ENCODE measurements at regions not wholly inside any gene's neighbourhood (a gene's known extent, or its start where the extent isn't known, plus 50 kb on each side); places are given as distances from the start of the nearest gene placed in this dataset.

GRCh38 chr21:37971390-37971950 is 55.2 kb upstream of the KCNJ6 start:
- BruUV-seq (replicated peaks), result no TSS peak
- no peak overlapping the region for H2AFZ ChIP-seq (ENCODE audit: low read length)
- no peak overlapping the region for H3K27ac ChIP-seq (ENCODE audit: low read depth, low read length, poor library complexity, severe bottlenecking)
- POLR2A ChIA-PET, result no interaction called here
- H4K20me1 ChIP-seq (ENCODE audit: insufficient read depth, low read length), result no peaks in the 10 kb centered on the region
- TF ChIP-seq EZH2phosphoT487 (IDR thresholded peaks at IDR 0.05; ENCODE audit: borderline replicate concordance, low read depth, low read length) (no peak), CTCF (conservative IDR thresholded peaks at IDR 0.05; ENCODE audit: low read length) (no peak)
- CTCF ChIA-PET (ENCODE audit: unreplicated experiment), result no interaction called here
- H3K9me2 ChIP-seq (ENCODE audit: insufficient read depth, low read length), result no peaks in the 10 kb centered on the region
- no peaks in the 10 kb centered on the region for H3K9me3 ChIP-seq (ENCODE audit: low read length)
- H3K4me2 ChIP-seq (ENCODE audit: low read length), result no peak overlapping the region
- no peak for DNase-seq (ENCODE audit: low spot score)
- intact Hi-C loops (cut with micrococcal nuclease; ENCODE audit: unreplicated experiment), result no loop called here
- H3K36me3 ChIP-seq (ENCODE audit: insufficient read depth, low read length), result no peaks in the 10 kb centered on the region
- H3K79me2 ChIP-seq (ENCODE audit: insufficient read depth, low read depth, low read length), result no peaks in the 10 kb centered on the region
- H3K4me3 ChIP-seq (ENCODE audit: low read depth, low read length, poor library complexity, severe bottlenecking), result no peak overlapping the region
- no peaks in the 10 kb centered on the region for H3K4me1 ChIP-seq (ENCODE audit: insufficient read depth, low read length, poor library complexity, severe bottlenecking)

GRCh38 chr21:37974081-37974480 is 57.8 kb upstream of the KCNJ6 start:
- Histone ChIP-seq H3K9me3 (ENCODE audit: low read length) (no peaks in the 10 kb centered on the region), H3K27ac (ENCODE audit: low read depth, low read length, poor library complexity, severe bottlenecking) (no peak overlapping the region), H3K4me3 (ENCODE audit: low read depth, low read length, poor library complexity, severe bottlenecking) (no peak overlapping the region), H2AFZ (ENCODE audit: low read length) (no peak overlapping the region), H3K4me2 (ENCODE audit: low read length) (no peak overlapping the region), H3K36me3 (ENCODE audit: insufficient read depth, low read length) (no peaks in the 10 kb centered on the region), H3K4me1 (ENCODE audit: insufficient read depth, low read length, poor library complexity, severe bottlenecking) (no peaks in the 10 kb centered on the region), H4K20me1 (ENCODE audit: insufficient read depth, low read length) (no peaks in the 10 kb centered on the region), H3K79me2 (ENCODE audit: insufficient read depth, low read depth, low read length) (no peaks in the 10 kb centered on the region), H3K9me2 (ENCODE audit: insufficient read depth, low read length) (no peaks in the 10 kb centered on the region)
- ChIA-PET POLR2A (no interaction called here), CTCF (ENCODE audit: unreplicated experiment) (no interaction called here)
- no peak for DNase-seq (ENCODE audit: low spot score)
- TF ChIP-seq EZH2phosphoT487 (IDR thresholded peaks at IDR 0.05; ENCODE audit: borderline replicate concordance, low read depth, low read length), result no peak
- TF ChIP-seq CTCF (conservative IDR thresholded peaks at IDR 0.05; ENCODE audit: low read length), result no peak
- intact Hi-C loops (cut with micrococcal nuclease; ENCODE audit: unreplicated experiment), result no loop called here
- BruUV-seq (replicated peaks), result no TSS peak

- TF ChIP-seq EZH2phosphoT487 (IDR thresholded peaks at IDR 0.05; ENCODE audit: borderline replicate concordance, low read depth, low read length) (no peak), CTCF (conservative IDR thresholded peaks at IDR 0.05; ENCODE audit: low read length) (no peak)
- ChIA-PET CTCF (ENCODE audit: unreplicated experiment) (no interaction called here), POLR2A (interaction anchor here (0.6 kb wide), 1 partner anchor 138 kb away, joined by 5 read pairs; no protein-coding TSS in a partner anchor)
- Histone ChIP-seq H3K9me2 (ENCODE audit: insufficient read depth, low read length) (no peaks in the 10 kb centered on the region), H3K36me3 (ENCODE audit: insufficient read depth, low read length) (no peaks in the 10 kb centered on the region), H3K4me1 (ENCODE audit: insufficient read depth, low read length, poor library complexity, severe bottlenecking) (no peaks in the 10 kb centered on the region), H3K4me2 (ENCODE audit: low read length) (no peak overlapping the region), H3K79me2 (ENCODE audit: insufficient read depth, low read depth, low read length) (no peaks in the 10 kb centered on the region), H3K4me3 (ENCODE audit: low read depth, low read length, poor library complexity, severe bottlenecking) (no peak overlapping the region), H2AFZ (ENCODE audit: low read length) (no peak overlapping the region), H4K20me1 (ENCODE audit: insufficient read depth, low read length) (no peaks in the 10 kb centered on the region), H3K27ac (ENCODE audit: low read depth, low read length, poor library complexity, severe bottlenecking) (no peak overlapping the region), H3K9me3 (ENCODE audit: low read length) (no peaks in the 10 kb centered on the region)
- intact Hi-C loops (cut with micrococcal nuclease; ENCODE audit: unreplicated experiment), result no loop called here
- no peak for DNase-seq (ENCODE audit: low spot score)
- no TSS peak for BruUV-seq (replicated peaks)
These were observed 66.5 kb upstream of the KCNJ6 start for GRCh38 chr21:37982496-37983318.

All from OCI-LY7 (cell line).